22Rv1 (cell line): ENCODE measurements at regions not wholly inside any gene's neighbourhood (a gene's known extent, or its start where the extent isn't known, plus 50 kb on each side); places are given as distances from the start of the nearest gene placed in this dataset.

Experiments used
- CTCF ChIP-seq: fragments of 450-650 bp; IDR thresholded peaks from 2 replicates; pipeline ENCODE4 v1.5.1; 2017; ENCODE audit warnings: mild to moderate bottlenecking
- ZFX ChIP-seq: fragments of 450-650 bp; IDR thresholded peaks from 2 replicates; pipeline ENCODE4 v1.6.1; 2017; ENCODE audit warnings: antibody characterized with exemption, borderline replicate concordance

DNA sequence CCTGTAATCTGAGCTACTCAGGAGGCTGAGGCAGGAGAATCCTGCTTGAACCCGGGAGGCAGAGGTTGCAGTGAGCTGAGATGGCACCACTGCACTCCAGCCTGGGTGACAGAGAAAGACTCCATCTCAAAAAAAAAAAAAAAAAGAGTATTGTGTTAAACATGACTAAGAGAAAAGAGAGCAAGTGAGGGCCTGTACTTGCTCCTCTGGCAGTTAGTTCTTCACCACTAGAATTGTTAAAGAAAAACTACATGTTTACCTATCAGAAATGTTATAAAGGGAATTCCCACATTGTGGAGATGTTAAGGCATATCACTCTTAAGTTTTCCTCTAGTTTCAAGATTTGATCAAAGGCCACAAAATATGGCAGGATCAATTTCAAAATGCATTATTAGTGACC, 75.4 kb upstream of the LRATD1 start:
- TF ChIP-seq CTCF (no peak), ZFX (no peak)
